ENCODE measurements at regions not wholly inside any gene's neighbourhood (a gene's known extent, or its start where the extent isn't known, plus 50 kb on each side); places are given as distances from the start of the nearest gene placed in this dataset.

DNA sequence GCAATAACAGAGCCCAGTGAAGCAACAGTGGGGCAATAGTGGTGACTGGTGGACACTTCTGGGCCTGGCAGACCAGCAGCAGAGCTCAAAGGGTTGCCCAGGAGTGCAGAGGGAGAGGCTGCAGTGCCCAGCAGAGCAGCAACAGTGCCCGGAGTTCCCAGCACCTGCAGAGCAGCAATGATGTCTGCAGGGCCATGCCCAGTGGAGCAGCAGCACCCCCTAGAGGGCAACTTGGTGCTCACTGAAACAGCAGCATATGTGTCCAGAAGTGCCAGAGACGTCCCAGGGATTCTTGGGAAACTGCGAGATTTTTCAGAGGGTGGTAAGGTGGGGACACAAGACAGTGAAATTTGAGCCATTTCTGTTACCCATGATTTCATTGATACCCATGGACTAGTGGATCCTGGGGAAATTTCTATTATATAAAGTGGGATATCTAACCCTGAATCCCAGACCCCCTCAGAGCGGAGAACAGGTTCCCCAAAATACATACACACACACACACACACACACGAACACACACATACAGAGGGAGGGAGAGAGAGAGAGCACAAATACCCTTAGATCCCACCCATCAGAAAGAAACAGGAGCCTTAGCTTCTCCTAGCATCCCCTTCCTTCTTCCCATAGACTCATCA lies 156.9 kb upstream of the GJB5 start:
- no peaks in the 10 kb centered on the region for H3K9me3 ChIP-seq
- WGBS, 5 donors, result 20 to 29% (median 24%) methylated on average over 5 of the region's 5 CpGs
- no peaks in the 10 kb centered on the region for H3K4me1 ChIP-seq
- H3K36me3 ChIP-seq, result no peaks in the 10 kb centered on the region
- H3K4me3 ChIP-seq, result no peak overlapping the region
- DNase-seq, result peak; percentile 82
- intact Hi-C loops (cut with DNase I; ENCODE audit: low total_unique reads), result loop anchor here (10.0 kb wide), 1 partner anchor 963 kb away; no protein-coding TSS in a partner anchor
- H3K27me3 ChIP-seq (replicated peaks in 1 of 7), result peaks cover 0 to 41% (median 0%) of the 10 kb centered on the region in 7 donors
- H3K27ac ChIP-seq, result no peak overlapping the region
- TF ChIP-seq POLR2A (IDR thresholded peaks at IDR 0.05) (no peak), POLR2AphosphoS5 (IDR thresholded peaks at IDR 0.05) (no peak)
- TF ChIP-seq, protein P1, sequence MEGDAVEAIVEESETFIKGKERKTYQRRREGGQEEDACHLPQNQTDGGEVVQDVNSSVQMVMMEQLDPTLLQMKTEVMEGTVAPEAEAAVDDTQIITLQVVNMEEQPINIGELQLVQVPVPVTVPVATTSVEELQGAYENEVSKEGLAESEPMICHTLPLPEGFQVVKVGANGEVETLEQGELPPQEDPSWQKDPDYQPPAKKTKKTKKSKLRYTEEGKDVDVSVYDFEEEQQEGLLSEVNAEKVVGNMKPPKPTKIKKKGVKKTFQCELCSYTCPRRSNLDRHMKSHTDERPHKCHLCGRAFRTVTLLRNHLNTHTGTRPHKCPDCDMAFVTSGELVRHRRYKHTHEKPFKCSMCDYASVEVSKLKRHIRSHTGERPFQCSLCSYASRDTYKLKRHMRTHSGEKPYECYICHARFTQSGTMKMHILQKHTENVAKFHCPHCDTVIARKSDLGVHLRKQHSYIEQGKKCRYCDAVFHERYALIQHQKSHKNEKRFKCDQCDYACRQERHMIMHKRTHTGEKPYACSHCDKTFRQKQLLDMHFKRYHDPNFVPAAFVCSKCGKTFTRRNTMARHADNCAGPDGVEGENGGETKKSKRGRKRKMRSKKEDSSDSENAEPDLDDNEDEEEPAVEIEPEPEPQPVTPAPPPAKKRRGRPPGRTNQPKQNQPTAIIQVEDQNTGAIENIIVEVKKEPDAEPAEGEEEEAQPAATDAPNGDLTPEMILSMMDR (IDR thresholded peaks at IDR 0.05 in 8 of 11, conservative IDR thresholded peaks at IDR 0.05 in 3 of 11), result peak; percentile 25 to 71 (median 67)

DNA sequence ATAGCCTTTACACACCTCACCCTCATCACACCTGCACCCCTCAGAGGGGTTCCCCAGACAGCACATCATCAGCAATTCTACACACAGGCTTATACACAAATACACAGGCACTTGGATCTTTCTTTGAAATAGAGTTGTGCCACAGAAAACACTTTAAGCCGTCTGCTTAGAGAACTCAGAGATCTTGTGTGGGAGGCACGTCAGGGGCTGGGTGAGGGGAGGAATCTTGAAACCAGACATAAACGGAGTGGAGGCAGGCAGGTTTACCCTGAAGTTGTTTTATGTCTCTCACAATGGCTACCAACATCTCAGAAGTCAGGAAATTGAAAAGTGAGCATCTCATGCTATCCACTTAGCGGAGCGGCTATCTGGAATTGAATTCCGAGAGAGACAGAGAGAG lies 151.9 kb upstream of the GJB5 start:
- intact Hi-C loops (cut with DNase I; ENCODE audit: low total_unique reads), result no loop called here
- H3K4me3 ChIP-seq, result no peak overlapping the region
- DNase-seq, result no peak
- TF ChIP-seq, protein P1 (IDR thresholded peaks at IDR 0.05 in 8 of 11, conservative IDR thresholded peaks at IDR 0.05 in 3 of 11), result no peak
- TF ChIP-seq POLR2AphosphoS5 (IDR thresholded peaks at IDR 0.05), result no peak
- no peak for TF ChIP-seq POLR2A (IDR thresholded peaks at IDR 0.05)
- no peaks in the 10 kb centered on the region for H3K4me1 ChIP-seq
- 64 to 71% (median 69%) methylated on average over 6 of the region's 6 CpGs for WGBS, 5 donors
- H3K27ac ChIP-seq, result no peak overlapping the region
- no peaks in the 10 kb centered on the region for H3K9me3 ChIP-seq
- peaks cover 0 to 43% (median 0%) of the 10 kb centered on the region in 7 donors for H3K27me3 ChIP-seq (replicated peaks in 1 of 7)
- no peaks in the 10 kb centered on the region for H3K36me3 ChIP-seq

DNA sequence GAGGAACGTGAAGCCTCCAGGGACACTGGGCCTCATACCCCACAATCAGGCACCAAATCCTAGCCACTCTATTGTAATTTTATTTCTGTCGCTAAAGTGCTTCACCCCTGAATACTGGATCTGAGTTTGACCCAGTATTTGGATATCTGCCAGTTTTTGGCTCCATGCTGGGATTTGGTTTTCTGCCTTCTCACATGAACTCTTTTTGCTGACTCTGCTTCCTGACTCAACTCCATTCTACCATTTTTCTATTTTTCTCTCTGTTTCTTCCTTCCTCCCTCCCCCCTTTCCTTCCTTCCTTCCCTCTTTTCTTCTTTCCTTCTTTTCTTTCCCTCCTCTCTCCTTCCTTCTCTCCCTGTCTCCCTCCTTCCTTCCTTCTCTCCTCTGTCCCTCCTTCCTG lies 151.3 kb upstream of the GJB5 start:
- Histone ChIP-seq H3K27me3 (replicated peaks in 1 of 7) (peaks cover 0 to 40% (median 0%) of the 10 kb centered on the region in 7 donors), H3K4me1 (no peaks in the 10 kb centered on the region), H3K27ac (no peak overlapping the region), H3K36me3 (no peaks in the 10 kb centered on the region), H3K9me3 (no peaks in the 10 kb centered on the region), H3K4me3 (no peak overlapping the region)
- no peak for DNase-seq
- TF ChIP-seq POLR2AphosphoS5 (IDR thresholded peaks at IDR 0.05) (no peak), POLR2A (IDR thresholded peaks at IDR 0.05) (no peak)
- TF ChIP-seq, protein P1 (IDR thresholded peaks at IDR 0.05 in 8 of 11, conservative IDR thresholded peaks at IDR 0.05 in 3 of 11), result no peak
- intact Hi-C loops (cut with DNase I; ENCODE audit: low total_unique reads), result no loop called here
- 30 to 58% (median 39%) methylated on average over 2 of the region's 2 CpGs for WGBS, 5 donors

DNA sequence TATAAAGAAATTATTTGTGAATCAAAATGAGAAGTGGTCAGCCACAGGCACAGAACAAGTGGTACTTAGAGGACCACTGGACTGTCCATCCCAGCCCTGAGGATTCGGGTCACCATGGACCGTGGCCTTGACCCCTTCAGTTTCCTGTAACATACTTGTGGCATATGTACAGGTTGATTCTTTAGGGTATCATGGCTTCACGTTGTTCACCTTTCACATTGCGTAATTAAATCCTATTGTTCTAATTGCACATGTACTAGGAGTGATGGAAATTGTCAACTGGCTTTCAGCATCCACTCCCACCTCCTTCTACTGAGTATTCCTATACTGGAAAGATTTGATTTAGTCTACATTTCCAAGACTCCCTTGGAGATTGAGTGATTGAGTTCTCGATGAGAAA lies 148.3 kb upstream of the GJB5 start:
- no peak for DNase-seq
- intact Hi-C loops (cut with DNase I; ENCODE audit: low total_unique reads), result no loop called here
- Histone ChIP-seq H3K9me3 (no peaks in the 10 kb centered on the region), H3K27me3 (replicated peaks in 1 of 7) (peaks cover 0 to 44% (median 0%) of the 10 kb centered on the region in 7 donors), H3K27ac (no peak overlapping the region), H3K4me3 (no peak overlapping the region), H3K36me3 (no peaks in the 10 kb centered on the region), H3K4me1 (no peaks in the 10 kb centered on the region)
- 74 to 87% (median 85%) methylated on average over 5 of the region's 5 CpGs for WGBS, 5 donors
- no peak for TF ChIP-seq POLR2AphosphoS5 (IDR thresholded peaks at IDR 0.05)
- TF ChIP-seq POLR2A (IDR thresholded peaks at IDR 0.05), result no peak
- TF ChIP-seq, protein P1 (IDR thresholded peaks at IDR 0.05 in 8 of 11, conservative IDR thresholded peaks at IDR 0.05 in 3 of 11), result no peak
